ENCODE measurements at regions not wholly inside any gene's neighbourhood (a gene's known extent, or its start where the extent isn't known, plus 50 kb on each side); places are given as distances from the start of the nearest gene placed in this dataset.

- no peak for TF ChIP-seq ZNF3 (CRISPR knock-in tag; IDR thresholded peaks at IDR 0.05)
- TF ChIP-seq ZNF274 (IDR thresholded peaks at IDR 0.05; ENCODE audit: borderline replicate concordance, low read depth, low read length): no peak
- TF ChIP-seq TEAD4 (IDR thresholded peaks at IDR 0.05; ENCODE audit: low read length): no peak
- no peak for TF ChIP-seq TEAD4 (CRISPR knock-in tag; IDR thresholded peaks at IDR 0.05; ENCODE audit: borderline replicate concordance)
- TF ChIP-seq TFAP4 (CRISPR knock-in tag; IDR thresholded peaks at IDR 0.05; ENCODE audit: borderline replicate concordance): no peak
- no peak for TF ChIP-seq BDP1 (IDR thresholded peaks at IDR 0.05; ENCODE audit: insufficient read depth, insufficient read length)
- no peak for TF ChIP-seq TBP (optimal IDR thresholded peaks at IDR 0.05; ENCODE audit: low read depth, low read length)
- no peak for TF ChIP-seq IRF1 (CRISPR knock-in tag; IDR thresholded peaks at IDR 0.05; ENCODE audit: borderline replicate concordance)
- TF ChIP-seq CTCF (IDR thresholded peaks at IDR 0.05 in 2 of 3, conservative IDR thresholded peaks at IDR 0.05 in 1 of 3; ENCODE audit: insufficient read depth in 2 of 3, low read depth in 1 of 3, low read length in 3 of 3): no peak
- no peak for TF ChIP-seq ZNF318 (IDR thresholded peaks at IDR 0.05; ENCODE audit: borderline replicate concordance in 1 of 2, low read depth in 1 of 2)
These were observed 738.4 kb downstream of the RNF144A start for GRCh38 chr2:7655629-7656028.

Data from K562 (cell line).